Calu3 (cell line): ENCODE measurements at regions not wholly inside any gene's neighbourhood (a gene's known extent, or its start where the extent isn't known, plus 50 kb on each side); places are given as distances from the start of the nearest gene placed in this dataset.

Experiments used
- BruUV-seq: library from RNA; stranded (reverse); fragments of 400-500 nt; replicated peaks from 2 replicates; lab custom pipeline; 2021; lab: Mats Ljungman, UMichigan
- CTCF ChIA-PET: fragments of 300-600 bp; sonication (Branson Sonifier 250); formaldehyde crosslinking; loops from one replicate; lab custom pipeline; 2022; ENCODE audit warnings: antibody characterized with exemption; lab: Charles Lee
- DNase-seq: peaks from one replicate; pipeline ENCODE4 v3.0.0; 2022
- H3K27ac Mint-ChIP-seq: one replicate; pipeline ENCODE4 v1.8.0; 2022; ENCODE audit warnings: mixed read lengths; ENCODE audit not compliant: unreplicated experiment
- H3K27me3 Mint-ChIP-seq: one replicate; pipeline ENCODE4 v1.8.0; 2022; ENCODE audit warnings: mixed read lengths; ENCODE audit not compliant: unreplicated experiment
- H3K36me3 Mint-ChIP-seq: one replicate; pipeline ENCODE4 v1.8.0; 2022; ENCODE audit warnings: mild to moderate bottlenecking, moderate library complexity, mixed read lengths; ENCODE audit not compliant: insufficient read depth, unreplicated experiment
- H3K4me1 Mint-ChIP-seq: one replicate; pipeline ENCODE4 v1.8.0; 2022; ENCODE audit warnings: mild to moderate bottlenecking, low read depth, mixed read lengths; ENCODE audit not compliant: unreplicated experiment
- H3K4me3 Mint-ChIP-seq: one replicate; pipeline ENCODE4 v1.8.0; 2022; ENCODE audit warnings: mild to moderate bottlenecking, low read depth, moderate library complexity, mixed read lengths; ENCODE audit not compliant: unreplicated experiment
- H3K9me3 Mint-ChIP-seq: one replicate; pipeline ENCODE4 v1.8.0; 2022; ENCODE audit warnings: low read depth, mixed read lengths; ENCODE audit not compliant: unreplicated experiment
- CTCF ChIP-seq: fragments of 200-600 bp; IDR thresholded peaks from one replicate; pipeline ENCODE4 v1.8.0; 2022; ENCODE audit warnings: antibody characterized with exemption; ENCODE audit not compliant: unreplicated experiment
- intact Hi-C: fragments of 100-400 bp; cut with micrococcal nuclease; formaldehyde crosslinking; loops from one replicate; pipeline ENCODE4 v1.10.0; 2022; ENCODE audit not compliant: unreplicated experiment

- Mint-ChIP-seq H3K4me1 (no peaks in the 10 kb centered on the region), H3K27ac (no peak overlapping the region), H3K27me3 (no peaks in the 10 kb centered on the region), H3K9me3 (peaks cover 20% of the 10 kb centered on the region), H3K36me3 (peaks cover 4% of the 10 kb centered on the region), H3K4me3 (no peak overlapping the region)
- DNase-seq, result no peak
- no TSS peak for BruUV-seq
- intact Hi-C loops, result no loop called here
- CTCF ChIA-PET, result no interaction called here
- TF ChIP-seq CTCF, result no peak
These were observed 434.1 kb downstream of the BRD1 start for GRCh38 chr22:49393526-49393925.

- Mint-ChIP-seq H3K27me3 (no peaks in the 10 kb centered on the region), H3K4me3 (no peak overlapping the region), H3K4me1 (no peaks in the 10 kb centered on the region), H3K9me3 (peaks cover 20% of the 10 kb centered on the region), H3K27ac (no peak overlapping the region), H3K36me3 (peaks cover 4% of the 10 kb centered on the region)
- no TSS peak for BruUV-seq
- DNase-seq, result no peak
- CTCF ChIA-PET, result no interaction called here
- no peak for TF ChIP-seq CTCF
- intact Hi-C loops, result no loop called here
These were observed 434.7 kb downstream of the BRD1 start for GRCh38 chr22:49392841-49393510.

GRCh38 chr22:49392247-49392646 is 435.4 kb downstream of the BRD1 start:
- TF ChIP-seq CTCF, result no peak
- Mint-ChIP-seq H3K4me1 (no peaks in the 10 kb centered on the region), H3K27me3 (no peaks in the 10 kb centered on the region), H3K4me3 (no peak overlapping the region), H3K36me3 (peaks cover 4% of the 10 kb centered on the region), H3K9me3 (peaks cover 20% of the 10 kb centered on the region), H3K27ac (no peak overlapping the region)
- intact Hi-C loops, result no loop called here
- CTCF ChIA-PET, result no interaction called here
- BruUV-seq, result no TSS peak
- DNase-seq, result no peak

- Mint-ChIP-seq H3K9me3 (peaks cover 20% of the 10 kb centered on the region), H3K27ac (no peak overlapping the region), H3K36me3 (peaks cover 4% of the 10 kb centered on the region), H3K4me1 (no peaks in the 10 kb centered on the region), H3K27me3 (no peaks in the 10 kb centered on the region), H3K4me3 (no peak overlapping the region)
- no peak for TF ChIP-seq CTCF
- no TSS peak for BruUV-seq
- intact Hi-C loops, result no loop called here
- no peak for DNase-seq
- CTCF ChIA-PET, result no interaction called here
These were observed 436.2 kb downstream of the BRD1 start for GRCh38 chr22:49391436-49391835.
